Naive thymus-derived CD4-positive, alpha-beta T cell (primary cell): ENCODE measurements at regions not wholly inside any gene's neighbourhood (a gene's known extent, or its start where the extent isn't known, plus 50 kb on each side); places are given as distances from the start of the nearest gene placed in this dataset.

Source experiments
- ATAC-seq: fragments of 150-1000 bp; cut with Tn5 transposase; 2 replicates; pipeline ENCODE4 v1.10.0; 2021; ENCODE audit warnings: mild to moderate bottlenecking, moderate library complexity
- CTCF ChIA-PET: fragments of 350-600 bp; sonication (Branson Sonifier 250); formaldehyde crosslinking; loops from one replicate; lab custom pipeline; 2021; ENCODE audit warnings: antibody characterized with exemption; lab: Charles Lee
- POLR2A ChIA-PET: fragments of 350-600 bp; sonication (Branson Sonifier 250); formaldehyde crosslinking; loops from one replicate; lab custom pipeline; 2021; ENCODE audit warnings: antibody characterized with exemption, inconsistent platforms; lab: Charles Lee
- DNase-seq, 9 donors: peaks; one replicate each; pipeline versions ENCODE4 v3.0.0 to v3.0.0-alpha.2; 2020 to 2022; ENCODE audit warnings: mixed read lengths in 1 of 9
- H3K27ac ChIP-seq: one replicate; pipeline ENCODE4 v1.7.0; 2013; ENCODE audit warnings: mild to moderate bottlenecking, low read depth, low read length, moderate library complexity
- H3K27me3 ChIP-seq, 2 donors: one replicate each; pipeline ENCODE4 v1.7.0; 2013; ENCODE audit warnings: low read length in 2 of 2, mild to moderate bottlenecking in 2 of 2, moderate library complexity in 2 of 2; ENCODE audit not compliant: control insufficient read depth in 2 of 2, insufficient read depth in 2 of 2
- H3K36me3 ChIP-seq, 3 experiments: 1 replicate in 2 of 3; 2 replicates in 1 of 3; pipeline ENCODE4 v1.7.0; 2013; ENCODE audit warnings: low read length in 3 of 3, mild to moderate bottlenecking in 3 of 3, moderate library complexity in 1 of 3; ENCODE audit not compliant: insufficient read depth in 3 of 3, control insufficient read depth in 2 of 3
- H3K4me1 ChIP-seq, 2 donors: one replicate each; pipeline ENCODE4 v1.7.0; 2013; ENCODE audit warnings: low read length in 2 of 2, mild to moderate bottlenecking in 2 of 2, moderate library complexity in 1 of 2; ENCODE audit not compliant: control insufficient read depth in 2 of 2, insufficient read depth in 2 of 2
- H3K4me3 ChIP-seq: 2 replicates; pipeline ENCODE4 v1.7.0; 2013; ENCODE audit warnings: mild to moderate bottlenecking, low read length
- H3K9me3 ChIP-seq, 3 experiments: 1 replicate in 2 of 3; 2 replicates in 1 of 3; pipeline ENCODE4 v1.7.0; 2013; ENCODE audit warnings: low read length in 3 of 3; ENCODE audit not compliant: control insufficient read depth in 2 of 3
- H3K27ac Mint-ChIP-seq, 9 donors: one replicate each; pipeline ENCODE4 v1.8.0; 2020 to 2022; ENCODE audit warnings: mixed read lengths in 9 of 9, mild to moderate bottlenecking in 8 of 9, moderate library complexity in 5 of 9, inconsistent platforms in 2 of 9
- H3K27me3 Mint-ChIP-seq, 5 donors: one replicate each; pipeline ENCODE4 v1.8.0; 2021 to 2022; ENCODE audit warnings: mixed read lengths in 5 of 5, mild to moderate bottlenecking in 1 of 5
- H3K36me3 Mint-ChIP-seq, 5 donors: one replicate each; pipeline ENCODE4 v1.8.0; 2020 to 2022; ENCODE audit warnings: mixed read lengths in 5 of 5, mild to moderate bottlenecking in 3 of 5, inconsistent platforms in 1 of 5
- H3K4me1 Mint-ChIP-seq, 7 donors: one replicate each; pipeline ENCODE4 v1.8.0; 2020 to 2022; ENCODE audit warnings: mixed read lengths in 7 of 7, mild to moderate bottlenecking in 3 of 7, inconsistent platforms in 1 of 7
- H3K4me3 Mint-ChIP-seq, 10 donors: one replicate each; pipeline ENCODE4 v1.8.0; 2020 to 2022; ENCODE audit warnings: mild to moderate bottlenecking in 10 of 10, mixed read lengths in 10 of 10, moderate library complexity in 6 of 10, inconsistent platforms in 2 of 10
- H3K9me3 Mint-ChIP-seq, 11 donors: one replicate each; pipeline ENCODE4 v1.8.0; 2020 to 2022; ENCODE audit warnings: mixed read lengths in 11 of 11, mild to moderate bottlenecking in 4 of 11, inconsistent platforms in 1 of 11, moderate library complexity in 1 of 11
- intact Hi-C, 2 donors: fragments of 100-400 bp; cut with micrococcal nuclease; formaldehyde crosslinking; loops; one replicate each; pipeline ENCODE4 v1.15.1; 2023

- H3K4me1 Mint-ChIP-seq: no peaks in the 10 kb centered on the region
- H3K4me3 Mint-ChIP-seq: no peak overlapping the region
- POLR2A ChIA-PET: no interaction called here
- peaks cover 0 to 10% (median 5%) of the 10 kb centered on the region in 5 donors for H3K36me3 Mint-ChIP-seq
- peaks cover 0 to 8% (median 0%) of the 10 kb centered on the region in 3 experiments for H3K9me3 ChIP-seq
- peaks cover 10 to 62% (median 24%) of the 10 kb centered on the region in 11 donors for H3K9me3 Mint-ChIP-seq
- no peaks in the 10 kb centered on the region for H3K36me3 ChIP-seq
- H3K4me3 ChIP-seq: no peak overlapping the region
- no peaks in the 10 kb centered on the region for H3K27me3 Mint-ChIP-seq
- ATAC-seq (no peak), DNase-seq (no peak)
- intact Hi-C loops: no loop called here
- no peak overlapping the region for H3K27ac ChIP-seq
- no peaks in the 10 kb centered on the region for H3K4me1 ChIP-seq
- CTCF ChIA-PET: no interaction called here
- no peaks in the 10 kb centered on the region for H3K27me3 ChIP-seq
- no peak overlapping the region for H3K27ac Mint-ChIP-seq
These were observed 259.4 kb upstream of the SSTR1 start for GRCh38 chr14:37948266-37948665.

DNA sequence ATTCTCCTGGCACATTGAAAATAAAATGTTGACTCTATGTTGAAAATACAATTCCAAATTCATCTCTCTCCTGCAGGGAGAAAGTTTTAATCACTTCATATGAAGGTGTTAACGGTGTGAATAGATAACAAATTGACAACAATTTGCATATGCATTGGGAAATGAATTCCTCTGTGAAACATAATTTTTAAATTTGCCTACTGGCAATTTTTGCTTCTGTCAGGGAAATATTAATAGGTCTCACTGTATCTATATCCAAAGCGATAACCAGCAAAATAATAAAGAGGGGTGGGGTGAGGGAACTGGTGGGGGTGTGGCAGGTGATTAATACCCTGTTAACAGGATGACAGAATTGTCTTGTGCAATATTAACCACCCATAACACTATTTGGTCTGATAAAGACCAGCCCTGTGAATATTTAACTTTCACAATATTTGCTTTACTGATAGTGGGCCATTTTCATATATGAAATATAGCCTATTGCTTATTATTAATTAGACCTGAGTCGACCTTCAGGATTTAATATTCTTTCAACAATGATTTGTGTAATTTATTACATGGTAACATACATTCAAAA, 239.0 kb upstream of the SSTR1 start:
- H3K4me1 Mint-ChIP-seq: peaks cover 0 to 16% (median 13%) of the 10 kb centered on the region in 7 donors
- Histone ChIP-seq H3K27ac (no peak overlapping the region), H3K36me3 (no peaks in the 10 kb centered on the region), H3K4me3 (no peak overlapping the region), H3K9me3 (no peaks in the 10 kb centered on the region), H3K4me1 (peaks cover 0 to 10% of the 10 kb centered on the region in 2 donors), H3K27me3 (no peaks in the 10 kb centered on the region)
- H3K36me3 Mint-ChIP-seq: no peaks in the 10 kb centered on the region
- no peak overlapping the region for H3K27ac Mint-ChIP-seq
- H3K9me3 Mint-ChIP-seq: peaks cover 0 to 2% (median 0%) of the 10 kb centered on the region in 11 donors
- ChIA-PET POLR2A (interaction anchor here (0.6 kb wide), 1 partner anchor 937 kb away, joined by 4 read pairs; no protein-coding TSS in a partner anchor), CTCF (no interaction called here)
- peaks cover 0 to 6% (median 0%) of the 10 kb centered on the region in 5 donors for H3K27me3 Mint-ChIP-seq
- intact Hi-C loops: no loop called here
- no peak for ATAC-seq
- H3K4me3 Mint-ChIP-seq: no peak overlapping the region
- no peak for DNase-seq

GRCh38 chr14:37969511-37969979, 238.2 kb upstream of the SSTR1 start:
- no peaks in the 10 kb centered on the region for H3K9me3 ChIP-seq
- H3K9me3 Mint-ChIP-seq: peaks cover 0 to 2% (median 0%) of the 10 kb centered on the region in 11 donors
- no peaks in the 10 kb centered on the region for H3K36me3 ChIP-seq
- H3K27me3 ChIP-seq: no peaks in the 10 kb centered on the region
- H3K27ac ChIP-seq: no peak overlapping the region
- no peaks in the 10 kb centered on the region for H3K36me3 Mint-ChIP-seq
- intact Hi-C loops: no loop called here
- DNase-seq: peak in 2 of 9 donors; percentile 13 to 28
- H3K4me1 ChIP-seq: peaks cover 0 to 10% of the 10 kb centered on the region in 2 donors
- peaks cover 0 to 16% (median 13%) of the 10 kb centered on the region in 7 donors for H3K4me1 Mint-ChIP-seq
- H3K27ac Mint-ChIP-seq: peak overlapping the region in 3 of 9 donors; percentile 15 to 38 (median 24)
- CTCF ChIA-PET: interaction anchor here (1.1 kb wide), 1 partner anchor 227 kb away, joined by 3 read pairs; no protein-coding TSS in a partner anchor
- peaks cover 0 to 6% (median 2%) of the 10 kb centered on the region in 5 donors for H3K27me3 Mint-ChIP-seq
- POLR2A ChIA-PET: interaction anchor here (0.7 kb wide), 1 partner anchor 42 kb away, joined by 3 read pairs; no protein-coding TSS in a partner anchor
- H3K4me3 Mint-ChIP-seq: peak overlapping the region in 2 of 10 donors; percentile 7 to 19
- H3K4me3 ChIP-seq: no peak overlapping the region
- ATAC-seq: no peak

GRCh38 chr14:37970696-37971095, 237.0 kb upstream of the SSTR1 start:
- ATAC-seq: no peak
- Histone ChIP-seq H3K27me3 (no peaks in the 10 kb centered on the region), H3K27ac (no peak overlapping the region), H3K4me1 (peaks cover 0 to 10% of the 10 kb centered on the region in 2 donors), H3K9me3 (no peaks in the 10 kb centered on the region), H3K36me3 (no peaks in the 10 kb centered on the region), H3K4me3 (no peak overlapping the region)
- ChIA-PET CTCF (interaction anchor here (1.1 kb wide), 1 partner anchor 226 kb away, joined by 3 read pairs; no protein-coding TSS in a partner anchor), POLR2A (no interaction called here)
- Mint-ChIP-seq H3K9me3 (peaks cover 0 to 5% (median 0%) of the 10 kb centered on the region in 11 donors), H3K4me3 (no peak overlapping the region), H3K27me3 (peaks cover 0 to 13% (median 11%) of the 10 kb centered on the region in 5 donors), H3K36me3 (peaks cover 0 to 5% (median 0%) of the 10 kb centered on the region in 5 donors), H3K27ac (peak overlapping the region in 1 of 9 donors; percentile 42), H3K4me1 (peaks cover 0 to 16% (median 13%) of the 10 kb centered on the region in 7 donors)
- DNase-seq: no peak
- intact Hi-C loops: no loop called here

DNA sequence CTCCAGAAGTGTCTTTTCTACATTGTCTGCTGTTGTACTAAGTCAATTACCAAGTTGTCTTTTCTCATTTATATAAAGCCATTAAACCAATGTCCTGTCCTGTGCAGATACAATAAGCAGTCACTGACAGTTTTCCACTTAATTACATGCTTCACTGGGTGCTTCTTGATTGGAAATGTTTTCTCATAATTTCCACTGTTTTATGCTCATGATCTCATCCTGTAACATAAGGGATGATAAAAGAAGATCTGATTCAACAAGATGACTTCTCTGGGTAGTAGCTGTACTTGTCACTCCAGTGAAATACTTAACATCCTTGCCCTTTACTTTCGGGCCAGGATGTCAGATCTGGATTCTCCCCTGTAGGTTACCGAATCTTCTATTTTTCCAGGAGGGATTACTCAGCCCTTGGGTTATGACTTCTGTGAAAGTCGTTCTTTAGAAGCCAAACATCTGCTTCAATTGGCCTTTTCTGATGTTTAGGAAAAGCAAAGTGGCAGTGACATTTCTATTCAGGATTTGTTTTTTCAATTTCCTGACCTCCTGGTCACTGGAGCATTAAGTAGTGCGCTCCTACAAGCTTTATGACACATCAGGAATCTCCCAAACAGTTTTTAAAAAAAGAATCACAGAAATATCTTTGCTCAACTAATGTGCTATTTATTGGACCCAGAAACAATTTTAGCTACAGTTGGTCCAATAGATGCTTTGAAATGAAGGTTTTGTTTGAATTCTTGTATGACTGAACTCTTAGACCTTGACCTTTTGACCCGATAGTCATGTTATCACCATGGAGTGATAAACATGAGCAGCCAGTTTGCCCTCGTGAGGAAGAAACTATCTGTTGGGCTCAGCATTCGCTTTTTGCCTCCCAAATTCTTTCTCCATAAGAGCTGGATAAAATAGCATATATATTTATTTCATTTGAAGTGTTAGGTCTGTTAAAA, 234.5 kb upstream of the SSTR1 start:
- H3K36me3 ChIP-seq: no peaks in the 10 kb centered on the region
- CTCF ChIA-PET: no interaction called here

DNA sequence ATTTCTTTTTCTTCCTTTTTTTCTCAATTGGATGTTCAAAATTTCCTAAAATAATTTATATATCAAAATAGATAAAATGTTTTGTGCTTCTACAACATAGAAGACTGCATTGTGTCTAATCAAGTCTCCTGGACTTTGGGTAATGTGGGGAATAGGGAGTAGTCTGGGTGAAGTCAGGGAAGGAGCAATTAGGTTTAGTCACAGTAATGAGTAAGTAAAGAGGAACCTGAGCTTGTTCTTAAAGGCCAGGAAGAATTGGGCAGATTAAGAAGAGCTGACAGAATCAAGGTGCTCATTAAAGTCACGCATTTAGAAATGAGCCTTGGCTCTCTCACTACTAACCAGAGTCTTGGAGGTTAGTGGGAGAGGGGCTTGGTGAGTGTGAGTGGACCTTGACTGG, 233.3 kb upstream of the SSTR1 start:
- ChIA-PET CTCF (no interaction called here), POLR2A (interaction anchor here (0.6 kb wide), 1 partner anchor 1415 kb away, joined by 8 read pairs; no protein-coding TSS in a partner anchor)
- Histone ChIP-seq H3K9me3 (no peaks in the 10 kb centered on the region), H3K36me3 (no peaks in the 10 kb centered on the region), H3K27ac (no peak overlapping the region), H3K27me3 (no peaks in the 10 kb centered on the region), H3K4me3 (no peak overlapping the region), H3K4me1 (peaks cover 0 to 7% of the 10 kb centered on the region in 2 donors)
- Mint-ChIP-seq H3K4me1 (peaks cover 0 to 12% (median 10%) of the 10 kb centered on the region in 7 donors), H3K27ac (no peak overlapping the region), H3K9me3 (peaks cover 0 to 5% (median 0%) of the 10 kb centered on the region in 11 donors), H3K27me3 (peaks cover 0 to 28% (median 14%) of the 10 kb centered on the region in 5 donors), H3K4me3 (no peak overlapping the region), H3K36me3 (peaks cover 0 to 5% (median 0%) of the 10 kb centered on the region in 5 donors)
- no peak for ATAC-seq
- DNase-seq: no peak
- intact Hi-C loops: no loop called here

More for the DNA sequence above, 234.5 kb upstream of the SSTR1 start:
- no peak overlapping the region for H3K27ac ChIP-seq
- Mint-ChIP-seq H3K9me3 (peaks cover 0 to 5% (median 0%) of the 10 kb centered on the region in 11 donors), H3K4me3 (no peak overlapping the region), H3K27me3 (peaks cover 0 to 27% (median 14%) of the 10 kb centered on the region in 5 donors), H3K27ac (no peak overlapping the region), H3K4me1 (peaks cover 0 to 16% (median 13%) of the 10 kb centered on the region in 7 donors), H3K36me3 (peaks cover 0 to 5% (median 0%) of the 10 kb centered on the region in 5 donors)
- no peaks in the 10 kb centered on the region for H3K27me3 ChIP-seq
- POLR2A ChIA-PET: no interaction called here
- no peaks in the 10 kb centered on the region for H3K9me3 ChIP-seq
- intact Hi-C loops: no loop called here
- H3K4me3 ChIP-seq: no peak overlapping the region
- peaks cover 0 to 10% of the 10 kb centered on the region in 2 donors for H3K4me1 ChIP-seq
- DNase-seq (no peak), ATAC-seq (no peak)
